ENCODE measurements at regions not wholly inside any gene's neighbourhood (a gene's known extent, or its start where the extent isn't known, plus 50 kb on each side); places are given as distances from the start of the nearest gene placed in this dataset.

DNA sequence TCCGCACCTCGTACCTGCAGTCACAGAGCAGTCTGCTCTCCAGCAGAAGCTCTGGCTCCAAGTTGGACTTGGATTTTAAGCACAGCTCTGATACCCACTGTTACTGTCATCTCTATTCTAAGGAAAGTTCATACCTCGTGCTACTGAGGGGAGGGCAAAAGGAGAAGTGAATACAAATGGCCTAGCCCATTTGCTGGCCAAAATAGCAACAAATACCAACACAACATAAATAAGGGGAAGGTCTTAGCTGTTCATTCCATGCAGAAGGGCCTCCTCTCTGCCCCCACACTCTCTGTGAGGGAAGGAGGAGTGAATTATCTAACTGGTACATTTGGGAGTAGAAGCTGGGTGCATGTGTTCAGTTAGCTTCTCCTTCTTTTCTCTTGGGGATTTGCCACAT, 739.4 kb upstream of the RAB6C start:
- no peak for DNase-seq

DNA sequence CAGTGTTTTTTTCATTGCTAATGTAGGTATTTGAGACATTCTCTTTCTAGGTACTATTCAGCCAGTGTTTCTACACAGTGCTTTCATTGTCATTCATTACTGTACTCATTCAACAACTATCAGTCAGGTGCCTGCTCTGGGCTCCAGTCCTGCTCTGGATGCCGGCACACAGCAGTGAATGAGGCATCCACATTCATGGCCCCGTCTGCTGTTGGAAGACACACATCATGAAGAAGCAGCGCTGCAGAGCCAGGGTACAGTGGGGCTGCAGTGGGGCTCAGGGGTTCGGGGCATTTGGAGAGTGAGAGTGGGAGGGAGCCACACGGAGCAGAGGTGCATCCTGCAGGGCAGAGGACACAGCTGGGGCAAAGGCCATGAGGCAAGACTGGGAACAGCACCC, 737.2 kb upstream of the RAB6C start:
- no peak for DNase-seq

- no peak for DNase-seq
Observed at GRCh38 chr2:129247751-129248150, 731.7 kb upstream of the RAB6C start.

- DNase-seq: no peak
Observed at GRCh38 chr2:129248198-129248597, 731.3 kb upstream of the RAB6C start.

- DNase-seq: no peak
Observed at GRCh38 chr2:129252781-129253460, 726.5 kb upstream of the RAB6C start.

GRCh38 chr2:129253461-129253812, 726.0 kb upstream of the RAB6C start:
- DNase-seq: no peak

DNA sequence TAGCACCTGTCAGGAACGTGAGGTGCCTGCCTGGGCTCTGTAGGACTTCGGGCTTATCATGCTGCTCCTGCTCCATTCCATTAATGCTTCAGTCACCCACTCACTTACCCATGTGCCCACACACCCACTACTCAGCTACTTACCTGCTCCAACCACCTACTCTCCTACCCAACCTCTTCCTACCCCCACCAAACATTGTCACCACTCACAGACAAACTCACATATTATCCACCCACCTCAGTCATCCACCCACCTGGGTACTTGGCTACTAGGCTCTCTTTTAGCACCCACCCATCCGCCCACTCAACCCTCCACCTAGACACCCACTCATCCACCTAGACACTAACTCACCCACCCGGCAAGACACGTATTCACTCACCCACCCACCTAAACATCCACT, 724.7 kb upstream of the RAB6C start:
- no peak for DNase-seq

- DNase-seq: no peak
Observed at GRCh38 chr2:129255610-129256313, 723.7 kb upstream of the RAB6C start.

- no peak for DNase-seq
Observed at GRCh38 chr2:129256642-129257041, 722.8 kb upstream of the RAB6C start.

- no peak for DNase-seq
Observed at GRCh38 chr2:129262934-129263333, 716.5 kb upstream of the RAB6C start.

DNA sequence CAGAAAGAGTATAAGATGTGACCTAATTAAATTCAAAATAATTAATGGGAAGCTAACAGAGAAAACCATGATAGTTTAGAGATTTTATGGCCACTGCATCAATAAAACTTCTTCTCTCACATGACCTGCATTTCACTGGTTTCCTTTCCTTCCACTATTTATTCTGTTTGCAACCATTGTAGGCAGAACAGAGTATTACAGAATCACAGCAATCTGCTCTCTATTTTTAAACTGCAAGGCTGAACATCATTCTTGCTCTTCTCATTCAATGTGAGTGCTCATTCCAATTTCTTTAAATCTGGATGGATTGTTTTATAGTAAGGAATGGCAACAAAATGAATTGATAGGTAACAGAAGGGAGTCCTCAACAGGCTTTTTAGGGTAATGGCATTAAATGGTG, 715.5 kb upstream of the RAB6C start:
- no peak for DNase-seq

DNA sequence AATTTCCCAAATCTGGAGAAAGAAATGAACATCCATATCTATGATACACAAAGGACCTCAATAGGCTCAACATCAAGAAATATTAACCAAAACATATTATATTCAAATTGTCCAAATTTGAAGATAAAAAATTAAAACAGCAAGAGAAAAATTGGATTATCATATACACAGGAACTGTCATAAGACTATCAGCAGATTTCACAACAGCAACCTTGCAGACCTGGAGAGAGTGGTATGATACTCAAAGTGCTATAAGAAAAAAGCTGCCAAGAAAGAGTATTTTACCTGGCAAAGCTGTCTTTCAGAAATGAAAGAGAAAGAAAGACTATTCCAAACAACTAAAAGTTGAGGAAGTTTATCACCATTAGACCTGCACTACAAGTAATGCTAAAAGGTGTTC, 711.9 kb upstream of the RAB6C start:
- DNase-seq: no peak

- DNase-seq: no peak
Observed at GRCh38 chr2:129273266-129274037, 706.0 kb upstream of the RAB6C start.

- DNase-seq: no peak
Observed at GRCh38 chr2:129274038-129274415, 705.4 kb upstream of the RAB6C start.

GRCh38 chr2:129274918-129275317, 704.5 kb upstream of the RAB6C start:
- DNase-seq: no peak

- no peak for DNase-seq
Observed at GRCh38 chr2:129275706-129276105, 703.8 kb upstream of the RAB6C start.

GRCh38 chr2:129276978-129277584, 702.4 kb upstream of the RAB6C start:
- no peak for DNase-seq

GRCh38 chr2:129277585-129277981, 701.9 kb upstream of the RAB6C start:
- DNase-seq: no peak

DNA sequence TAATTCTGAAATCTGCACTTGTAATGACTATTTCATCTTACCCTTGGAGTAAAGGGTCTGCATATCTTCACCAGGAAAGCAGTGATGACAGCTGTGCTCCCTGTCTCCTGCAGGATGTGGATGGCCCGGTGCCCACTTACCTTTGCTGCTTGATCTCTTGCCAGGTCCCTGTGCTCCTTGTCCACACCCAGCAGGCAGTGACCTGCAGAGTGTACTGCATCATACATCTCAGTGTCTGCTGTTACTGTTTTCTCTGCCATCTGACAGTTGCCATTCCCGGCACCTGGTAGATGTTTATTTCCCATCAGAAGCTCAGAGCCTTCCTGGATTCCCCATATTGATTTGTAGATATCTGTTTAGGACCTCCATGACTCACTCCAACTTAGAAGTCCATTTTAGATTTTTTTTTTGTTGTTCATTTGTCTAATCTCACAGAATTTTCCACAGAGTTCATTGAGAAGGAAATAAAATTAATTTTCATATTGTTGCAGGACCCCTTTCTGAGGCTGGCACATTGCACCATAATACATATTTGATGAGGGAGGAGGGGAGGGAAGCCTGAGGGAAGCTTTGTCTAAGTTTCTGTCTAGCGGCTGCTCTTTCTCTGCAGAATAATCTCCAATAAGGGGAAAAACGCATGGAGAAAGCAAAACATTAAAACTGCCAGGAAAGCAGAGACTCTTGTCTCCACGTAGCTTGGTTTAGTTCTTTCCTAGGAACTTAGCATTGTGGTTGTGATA, 697.5 kb upstream of the RAB6C start:
- DNase-seq: no peak

DNA sequence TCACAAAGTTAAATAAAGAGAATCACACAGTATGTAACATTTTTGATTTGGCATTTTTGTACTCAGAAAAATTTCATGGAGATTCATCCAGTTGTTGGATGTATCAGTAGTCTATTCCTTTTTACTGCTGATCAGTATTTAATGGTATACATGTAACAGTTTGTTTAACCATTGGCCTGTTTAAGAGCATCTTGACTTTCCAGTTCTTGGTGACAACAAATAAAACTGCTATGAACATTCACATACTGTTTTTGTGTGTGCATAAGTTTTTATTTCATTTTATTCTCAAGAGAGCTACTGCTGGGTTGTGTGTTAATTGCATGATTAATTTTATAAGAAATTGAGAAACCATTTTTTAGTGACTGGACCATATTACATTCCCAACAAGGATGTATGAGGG, 694.5 kb upstream of the RAB6C start:
- DNase-seq: no peak

DNA sequence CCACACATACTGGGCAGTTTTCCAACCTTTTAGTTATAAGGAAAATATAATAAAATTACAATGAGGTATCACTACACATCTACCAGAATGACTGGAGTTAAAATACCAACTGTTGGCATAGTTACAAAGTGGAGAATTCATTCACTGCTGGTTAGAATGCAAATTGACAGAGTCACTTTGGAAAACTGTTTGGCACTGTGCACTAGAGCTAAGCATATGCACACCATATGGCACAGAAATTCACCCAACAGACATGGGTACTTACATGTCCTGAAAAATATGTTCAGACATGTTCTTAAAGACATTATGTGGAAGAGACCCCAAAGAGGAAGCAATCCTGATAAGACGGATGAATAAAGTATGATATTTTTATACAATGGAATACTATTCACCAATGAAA, 686.1 kb upstream of the RAB6C start:
- DNase-seq: no peak

GRCh38 chr2:129296396-129296795, 683.1 kb upstream of the RAB6C start:
- no peak for DNase-seq

- no peak for DNase-seq
Observed at GRCh38 chr2:129296806-129297205, 682.7 kb upstream of the RAB6C start.
